Neural cell (in vitro differentiated cells): ENCODE measurements at regions not wholly inside any gene's neighbourhood (a gene's known extent, or its start where the extent isn't known, plus 50 kb on each side); places are given as distances from the start of the nearest gene placed in this dataset.

Experiments
- H2AFZ ChIP-seq: fragments of 200-600, 300-800 bp; sonication (generic), shearing (Covaris generic); 2 replicates; pipeline ENCODE4 v1.6.0; 2014; ENCODE audit warnings: low read depth, mild to moderate bottlenecking, antibody characterized with exemption, low read length, moderate library complexity
- H3F3A ChIP-seq: fragments of 200-600 bp; shearing (Covaris generic); 2 replicates; pipeline ENCODE4 v1.6.1; 2016; ENCODE audit warnings: mild to moderate bottlenecking, moderate library complexity, mixed read lengths, antibody characterized with exemption, low read length; ENCODE audit not compliant: insufficient read depth, poor library complexity, severe bottlenecking
- H3K27ac ChIP-seq: fragments of 200-600, 300-800 bp; sonication (generic), shearing (Covaris generic); 2 replicates; pipeline ENCODE4 v1.5.1; 2014; ENCODE audit warnings: mild to moderate bottlenecking, low read length, moderate library complexity
- H3K27me3 ChIP-seq: fragments of 300-800, 200-600 bp; sonication (generic), shearing (Covaris generic); 2 replicates; pipeline ENCODE4 v1.6.0; 2014; ENCODE audit warnings: mild to moderate bottlenecking, low read depth, low read length, moderate library complexity; ENCODE audit not compliant: insufficient read depth
- H3K36me3 ChIP-seq: fragments of 300-800, 200-600 bp; sonication (generic), shearing (Covaris generic); 2 replicates; pipeline ENCODE4 v1.5.1; 2014; ENCODE audit warnings: mild to moderate bottlenecking, antibody characterized with exemption, low read length, moderate library complexity; ENCODE audit not compliant: insufficient read depth
- H3K4me2 ChIP-seq: fragments of 300-800, 200-600 bp; sonication (generic), shearing (Covaris generic); 2 replicates; pipeline ENCODE4 v1.6.0; 2014; ENCODE audit warnings: mild to moderate bottlenecking, low read length
- H3K4me3 ChIP-seq: fragments of 300-800, 200-600 bp; sonication (generic), shearing (Covaris generic); 2 replicates; pipeline ENCODE4 v1.5.1; 2014; ENCODE audit warnings: mild to moderate bottlenecking, low read length, moderate library complexity
- H3K79me2 ChIP-seq: fragments of 200-600 bp; shearing (Covaris generic); replicated peaks from 2 replicates; pipeline ENCODE4 v1.6.0; 2014; ENCODE audit warnings: mild to moderate bottlenecking, low read length, moderate library complexity; ENCODE audit not compliant: insufficient read depth
- H3K9ac ChIP-seq: fragments of 300-800, 200-600 bp; sonication (generic), shearing (Covaris generic); 2 replicates; pipeline ENCODE4 v1.6.1; 2016; ENCODE audit warnings: mild to moderate bottlenecking, low read length, mixed read lengths
- H3K9me2 ChIP-seq: fragments of 200-600 bp; shearing (Covaris generic); 2 replicates; pipeline ENCODE4 v1.6.1; 2016; ENCODE audit warnings: mild to moderate bottlenecking, low read length, mixed read lengths; ENCODE audit not compliant: insufficient read depth
- H3K9me3 ChIP-seq: fragments of 200-600, 300-800 bp; sonication (generic), shearing (Covaris generic); 2 replicates; pipeline ENCODE4 v1.6.1; 2016; ENCODE audit warnings: mild to moderate bottlenecking, mixed run types, low read length, moderate library complexity, mixed read lengths
- H4K20me1 ChIP-seq: fragments of 200-600 bp; shearing (Covaris generic); 2 replicates; pipeline ENCODE4 v1.6.1; 2016; ENCODE audit warnings: mild to moderate bottlenecking, mixed run types; ENCODE audit not compliant: insufficient read depth
- CTCF ChIP-seq: fragments of 450-650 bp; IDR thresholded peaks from 2 replicates; pipeline ENCODE4 v1.5.1; 2014; ENCODE audit warnings: antibody characterized with exemption, mild to moderate bottlenecking, moderate library complexity; ENCODE audit not compliant: poor library complexity, severe bottlenecking
- EP300 ChIP-seq: fragments of 450-650 bp; conservative IDR thresholded peaks from 2 replicates; pipeline ENCODE4 v1.6.1; 2014; ENCODE audit warnings: antibody characterized with exemption, mild to moderate bottlenecking, moderate library complexity; ENCODE audit not compliant: poor library complexity, severe bottlenecking
- EZH2 ChIP-seq: fragments of 200-600, 300-800 bp; shearing (Covaris generic), sonication (generic); IDR thresholded peaks from 2 replicates; pipeline ENCODE4 v1.6.1; 2014; ENCODE audit warnings: antibody characterized with exemption, low read length, borderline replicate concordance, mild to moderate bottlenecking; ENCODE audit not compliant: insufficient read depth, poor library complexity, severe bottlenecking
- MXI1 ChIP-seq: fragments of 450-650 bp; conservative IDR thresholded peaks from 2 replicates; pipeline ENCODE4 v1.6.1; 2014; ENCODE audit warnings: antibody characterized with exemption, mild to moderate bottlenecking; ENCODE audit not compliant: poor library complexity, severe bottlenecking
- POLR2AphosphoS5 ChIP-seq: IDR thresholded peaks from 2 replicates; pipeline ENCODE4 v1.6.1; 2012
- RAD21 ChIP-seq: fragments of 450-650 bp; conservative IDR thresholded peaks from 2 replicates; pipeline ENCODE4 v1.6.1; 2014; ENCODE audit warnings: antibody characterized with exemption, mild to moderate bottlenecking, moderate library complexity
- REST ChIP-seq: IDR thresholded peaks from 2 replicates; pipeline ENCODE4 v1.6.1; 2012; ENCODE audit warnings: borderline replicate concordance
- SMC3 ChIP-seq: fragments of 450-650 bp; conservative IDR thresholded peaks from 2 replicates; pipeline ENCODE4 v1.6.1; 2014; ENCODE audit warnings: antibody characterized with exemption, mild to moderate bottlenecking, moderate library complexity; ENCODE audit not compliant: poor library complexity
- TAF1 ChIP-seq: IDR thresholded peaks from 2 replicates; pipeline ENCODE4 v1.6.1; 2012; ENCODE audit warnings: low read depth

- Histone ChIP-seq H3K9ac (no peak overlapping the region), H3F3A (no peaks in the 10 kb centered on the region), H2AFZ (no peak overlapping the region), H3K36me3 (no peaks in the 10 kb centered on the region), H3K9me2 (no peaks in the 10 kb centered on the region), H4K20me1 (no peaks in the 10 kb centered on the region), H3K4me2 (no peak overlapping the region), H3K27me3 (no peaks in the 10 kb centered on the region), H3K4me3 (no peak overlapping the region), H3K79me2 (no peaks in the 10 kb centered on the region), H3K27ac (no peak overlapping the region), H3K9me3 (no peaks in the 10 kb centered on the region)
- TF ChIP-seq EP300 (no peak), EZH2 (no peak), RAD21 (no peak), POLR2AphosphoS5 (no peak), MXI1 (no peak), SMC3 (no peak)
These were observed 290.8 kb upstream of the MC4R start for GRCh38 chr18:60663060-60663989.

GRCh38 chr18:60664736-60665135 lies 292.2 kb upstream of the MC4R start:
- Histone ChIP-seq H3K4me3 (no peak overlapping the region), H3K36me3 (no peaks in the 10 kb centered on the region), H3K4me2 (no peak overlapping the region), H3K27me3 (no peaks in the 10 kb centered on the region), H3K9me2 (no peaks in the 10 kb centered on the region), H3F3A (no peaks in the 10 kb centered on the region), H4K20me1 (no peaks in the 10 kb centered on the region), H3K9ac (no peak overlapping the region), H2AFZ (no peak overlapping the region), H3K79me2 (no peaks in the 10 kb centered on the region), H3K9me3 (no peaks in the 10 kb centered on the region), H3K27ac (no peak overlapping the region)
- TF ChIP-seq RAD21 (no peak), CTCF (no peak), EZH2 (no peak), TAF1 (no peak)

- no peak for TF ChIP-seq CTCF
- TF ChIP-seq REST: no peak
- TF ChIP-seq MXI1: no peak
- TF ChIP-seq EP300: no peak
- TF ChIP-seq EZH2: no peak
- TF ChIP-seq POLR2AphosphoS5: no peak
- no peak for TF ChIP-seq SMC3
- no peak overlapping the region for H3K9ac ChIP-seq
- H3K9me2 ChIP-seq: no peaks in the 10 kb centered on the region
- no peaks in the 10 kb centered on the region for H3K36me3 ChIP-seq
- H3K27me3 ChIP-seq: no peaks in the 10 kb centered on the region
- H3K4me2 ChIP-seq: no peak overlapping the region
- no peaks in the 10 kb centered on the region for H4K20me1 ChIP-seq
- H3K27ac ChIP-seq: no peak overlapping the region
- no peaks in the 10 kb centered on the region for H3K79me2 ChIP-seq
- H3K4me3 ChIP-seq: no peak overlapping the region
- no peaks in the 10 kb centered on the region for H3F3A ChIP-seq
- no peaks in the 10 kb centered on the region for H3K9me3 ChIP-seq
- no peak overlapping the region for H2AFZ ChIP-seq
These were observed 294.4 kb upstream of the MC4R start for GRCh38 chr18:60667016-60667415.
